ELR (cell line): ENCODE measurements at regions not wholly inside any gene's neighbourhood (a gene's known extent, or its start where the extent isn't known, plus 50 kb on each side); places are given as distances from the start of the nearest gene placed in this dataset.
"Not testable (repeated sequence)": the region's sequence is repeated elsewhere in the genome, so short reads cannot be mapped to it uniquely, and the experiment has no call there.

Experiments used
- DNase-seq: peaks from one replicate; pipeline ENCODE4 v3.0.0-alpha.2; 2015; ENCODE audit warnings: low read depth

DNA sequence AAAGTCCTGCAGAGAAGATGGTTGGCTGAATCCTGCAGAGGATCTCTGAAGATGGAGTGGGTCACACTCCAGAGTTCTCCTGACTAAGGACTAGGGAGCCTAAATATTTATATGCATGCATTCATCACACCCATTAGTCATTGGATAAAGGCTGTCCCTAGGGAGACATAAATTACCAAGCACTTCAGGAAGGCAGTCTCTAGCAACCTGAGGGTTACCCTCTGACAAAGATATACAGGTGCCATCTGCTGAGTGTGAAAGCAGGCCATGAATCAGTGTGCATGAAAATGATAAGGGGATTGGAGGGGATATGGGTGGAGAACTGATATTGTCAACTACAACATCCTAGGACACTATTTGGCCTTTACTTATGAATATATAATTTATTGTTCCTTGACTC is 294.8 kb upstream of the DDX18 start:
- no peak for DNase-seq

DNA sequence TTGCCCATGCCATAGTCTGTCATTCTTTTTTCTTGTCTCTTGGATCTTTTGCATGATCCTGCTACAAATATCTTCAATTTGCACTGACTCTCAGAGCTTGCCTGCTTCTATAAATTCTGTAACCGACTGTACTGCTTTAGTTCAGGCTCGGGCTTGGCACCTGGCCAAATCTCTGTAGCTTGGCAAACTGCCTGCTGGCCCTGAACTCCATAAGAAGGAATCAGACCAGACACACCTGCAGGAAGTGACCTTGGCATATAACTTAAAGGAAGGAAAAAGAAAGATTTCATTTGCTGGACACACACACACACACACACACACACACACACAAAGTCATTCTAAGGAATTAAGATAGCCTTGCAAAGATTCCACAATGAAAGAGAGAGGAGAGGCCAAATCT is 291.2 kb upstream of the DDX18 start:
- no peak for DNase-seq

DNA sequence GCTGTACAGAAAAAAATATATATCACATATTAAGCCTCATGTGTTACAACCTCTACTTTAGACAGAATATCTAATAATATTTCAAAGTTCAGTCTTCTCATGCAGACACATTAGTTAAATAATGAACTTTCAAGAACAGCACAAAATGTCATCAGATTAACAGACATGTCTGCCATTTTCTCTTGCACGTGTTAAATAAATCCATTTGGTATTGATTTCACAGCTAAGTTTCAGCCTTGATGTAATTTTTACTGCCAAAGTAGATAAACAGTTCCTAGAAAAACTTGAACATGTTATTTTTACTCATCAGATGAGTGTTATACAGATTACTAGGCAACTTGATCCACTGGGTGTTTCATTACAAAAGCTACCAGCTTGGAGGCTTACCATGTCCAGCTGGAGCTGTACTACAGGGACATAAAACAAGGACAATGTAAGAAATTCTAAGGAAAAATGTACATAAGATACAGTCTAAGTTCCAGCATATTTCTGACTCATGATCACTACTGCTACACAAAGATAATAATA is 290.7 kb upstream of the DDX18 start:
- no peak for DNase-seq

DNA sequence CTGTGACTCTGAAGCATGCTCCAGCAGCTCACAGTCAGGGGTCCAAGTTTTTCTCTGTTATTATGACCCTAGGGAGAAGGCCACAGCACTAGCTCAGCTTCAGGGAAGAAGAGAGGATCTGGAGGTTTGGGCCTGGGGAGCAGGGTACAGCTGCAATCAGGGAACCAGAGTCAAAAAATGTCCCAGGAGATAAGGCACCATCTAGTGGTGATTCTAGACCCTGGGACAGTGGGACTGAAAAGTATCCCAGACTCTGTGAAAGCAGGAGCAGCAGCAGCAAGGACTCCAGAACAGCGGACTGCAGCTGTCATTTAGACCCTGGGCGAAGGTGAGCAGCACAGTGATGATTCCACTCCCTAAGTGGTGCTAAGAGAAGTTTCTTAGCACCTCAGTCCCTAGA is 278.4 kb upstream of the DDX18 start:
- no peak for DNase-seq

DNA sequence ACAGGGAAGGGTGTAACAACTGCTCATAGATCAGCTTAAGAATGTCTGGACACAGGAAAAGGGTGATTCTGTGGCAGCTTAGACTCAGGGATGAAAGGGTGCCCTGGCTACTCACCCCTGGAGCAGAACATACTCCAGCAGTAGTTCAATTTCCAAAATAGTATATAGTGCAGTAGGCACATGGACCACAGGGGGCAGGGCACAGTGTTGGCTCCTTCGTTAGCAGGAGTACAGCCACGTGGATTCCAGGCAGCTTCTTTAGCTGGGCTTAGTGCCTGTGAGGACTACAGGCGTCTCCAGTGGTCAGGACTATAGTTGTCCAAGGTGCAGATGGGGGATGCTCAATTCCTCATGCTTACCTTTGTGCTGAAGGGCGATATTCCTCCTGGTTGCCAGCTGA is 277.5 kb upstream of the DDX18 start:
- DNase-seq = no peak

DNA sequence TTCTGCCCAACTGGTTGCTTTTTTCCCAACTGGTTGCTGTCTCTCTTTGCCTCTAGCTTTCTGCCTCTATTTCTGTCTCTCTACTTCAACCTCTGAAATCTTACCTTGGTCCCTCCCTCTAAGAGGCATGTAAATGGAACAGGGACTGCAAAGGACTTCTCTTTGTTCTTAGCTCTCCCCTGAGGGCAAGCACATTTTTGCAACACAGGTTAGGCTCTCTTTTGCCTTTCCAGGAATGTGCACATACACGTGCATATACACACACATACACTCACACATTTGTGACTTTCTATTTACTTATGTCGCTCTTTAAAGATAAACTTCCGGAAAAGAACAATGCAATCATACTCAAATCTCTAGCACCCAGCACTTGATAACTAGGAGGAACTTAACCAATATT is 262.6 kb upstream of the DDX18 start:
- DNase-seq = no peak

DNA sequence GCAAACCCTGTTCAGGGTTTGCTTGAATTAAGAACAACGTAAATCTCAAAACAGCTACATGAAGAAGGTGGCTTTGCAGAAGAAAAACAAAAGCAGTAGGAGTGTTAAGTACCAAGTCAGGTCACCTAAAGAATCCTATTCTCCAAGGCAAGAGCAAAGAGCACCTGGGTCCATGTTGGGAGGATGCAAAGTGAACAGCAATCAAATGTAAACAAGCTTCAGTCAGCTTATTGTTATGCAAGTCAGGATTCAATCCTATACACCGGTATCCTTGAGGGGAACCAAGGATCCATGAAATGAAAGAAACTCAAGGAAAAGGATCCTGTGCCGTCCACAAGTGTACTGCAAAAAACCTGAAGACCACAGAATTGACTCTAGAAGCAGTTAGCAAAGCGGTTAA is 261.0 kb upstream of the DDX18 start:
- DNase-seq = no peak

DNA sequence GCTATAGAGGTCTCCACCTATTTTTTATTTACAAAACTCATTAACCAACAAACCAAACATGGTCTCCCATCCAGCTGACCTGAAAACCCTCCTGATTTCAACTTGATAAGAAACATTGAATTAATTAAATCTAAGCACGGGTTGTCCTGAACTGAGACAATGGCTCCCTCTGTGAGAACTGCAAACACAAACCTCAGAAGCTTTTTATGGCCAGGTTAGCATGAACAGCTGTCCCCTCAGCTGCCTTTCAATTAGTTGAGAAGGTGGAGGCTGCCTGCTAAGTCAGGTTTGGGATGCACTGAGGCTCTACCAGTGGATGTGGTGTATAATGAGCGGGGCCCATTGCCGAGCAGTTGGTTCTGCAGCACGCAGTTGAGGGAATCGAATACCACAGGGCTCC is 258.5 kb upstream of the DDX18 start:
- no peak for DNase-seq

DNA sequence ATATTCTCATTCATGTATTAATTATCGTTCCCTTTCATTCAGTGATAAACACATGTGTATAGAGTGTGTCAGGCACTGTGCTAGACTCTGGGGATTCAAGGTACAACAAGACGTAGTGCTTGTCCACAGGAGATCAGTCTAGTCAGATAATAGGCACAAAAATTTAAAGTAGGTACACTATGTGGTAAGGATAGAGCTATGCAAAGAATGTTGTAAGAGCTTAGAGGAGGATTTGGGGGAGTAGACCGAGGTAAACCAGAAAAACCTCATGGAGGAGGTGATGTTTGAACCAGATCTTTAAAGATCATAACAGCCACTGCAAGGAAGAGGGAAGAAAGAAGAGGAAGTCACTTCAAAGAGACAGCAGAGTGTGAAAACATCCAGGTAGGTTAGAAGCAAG is 256.9 kb upstream of the DDX18 start:
- DNase-seq = no peak

DNA sequence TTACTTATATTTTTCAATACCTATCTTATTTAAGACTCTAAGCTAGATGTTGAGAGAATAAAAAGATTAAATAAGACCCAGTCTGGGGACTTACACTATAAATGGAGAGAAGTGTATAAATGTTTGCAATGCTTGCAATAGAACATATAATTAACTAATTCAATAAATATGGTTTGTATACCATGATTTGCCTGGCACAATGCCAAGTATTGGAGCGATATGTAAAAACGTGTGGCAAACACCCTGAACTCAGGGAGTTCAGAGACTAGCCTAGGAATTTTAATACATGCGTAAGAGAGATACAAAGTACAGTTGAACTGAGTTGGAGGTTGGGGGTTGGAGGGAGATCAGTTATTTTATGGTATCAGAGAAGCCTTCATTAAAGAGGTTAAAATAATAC is 251.8 kb upstream of the DDX18 start:
- DNase-seq = no peak

DNA sequence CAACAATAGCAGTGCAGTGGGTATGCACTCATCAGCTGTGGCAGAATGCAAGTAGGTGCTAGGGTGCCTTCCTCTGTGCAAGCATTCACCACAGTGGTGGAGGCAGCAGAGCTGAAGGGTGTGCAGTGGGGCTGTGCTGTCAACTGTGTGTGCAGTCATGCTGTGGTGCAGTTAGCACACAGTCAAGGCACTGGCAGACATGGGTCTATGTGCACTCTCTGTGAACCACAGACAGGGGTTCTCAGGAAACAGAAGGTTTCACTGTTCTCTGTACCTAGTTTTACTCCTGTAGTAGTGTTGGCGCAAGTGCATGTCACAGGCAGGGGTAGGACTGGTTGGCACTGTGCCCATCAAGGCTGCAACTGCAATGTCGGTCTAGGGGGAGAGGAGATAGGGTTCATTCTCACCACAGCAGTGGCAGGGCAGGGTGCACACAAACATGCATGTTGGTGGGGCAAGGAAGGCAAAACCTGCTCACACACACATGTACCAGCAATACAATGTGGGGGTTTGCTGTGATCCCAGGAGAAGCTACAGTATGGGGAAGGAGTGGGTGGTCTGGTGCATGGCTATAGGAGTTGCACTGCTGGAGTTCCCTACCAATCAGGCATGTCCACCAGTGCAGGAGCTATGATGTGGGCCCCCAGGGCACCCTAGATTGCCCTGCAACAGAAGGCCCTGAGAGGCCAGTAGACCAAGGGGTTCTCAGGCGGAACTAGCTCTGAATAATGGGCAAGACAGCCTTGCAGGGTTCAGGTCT is 242.7 kb upstream of the DDX18 start:
- DNase-seq = no peak

DNA sequence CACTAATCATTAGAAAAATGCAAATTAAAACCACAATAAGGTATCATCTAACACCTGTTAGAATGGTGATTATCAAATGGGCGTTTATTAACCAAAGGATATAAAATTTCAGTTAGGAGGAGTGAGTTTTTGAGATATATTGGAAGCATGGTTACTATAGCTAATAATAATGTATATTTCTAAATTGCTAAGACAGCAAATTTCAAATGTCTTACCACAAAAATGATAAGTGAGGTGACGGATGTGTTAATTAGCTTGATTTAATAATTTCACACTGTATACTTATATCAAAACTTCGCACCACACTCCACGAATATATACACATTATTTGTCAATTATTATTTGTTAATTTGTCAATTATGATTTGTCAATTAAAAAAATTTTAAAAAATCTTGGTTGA is 227.2 kb upstream of the DDX18 start:
- DNase-seq = no peak

DNA sequence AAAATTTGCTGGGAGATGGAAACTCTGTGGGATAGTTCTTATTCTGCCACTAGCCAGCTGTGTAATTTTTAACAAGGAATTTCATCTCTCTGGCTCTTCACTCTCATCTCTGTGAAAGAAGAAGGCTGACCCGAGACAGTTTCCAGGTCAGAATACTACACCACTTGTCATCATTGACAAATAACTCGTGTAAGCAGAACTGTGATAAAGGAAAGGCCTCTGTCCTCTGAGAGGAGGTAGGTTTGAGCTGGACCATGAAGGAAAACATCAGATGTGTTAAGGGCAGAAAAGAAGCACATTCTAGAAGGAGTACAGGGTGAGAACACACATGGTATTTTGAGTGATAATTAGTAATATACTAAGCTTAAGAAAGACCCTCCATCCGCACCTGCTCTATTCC is 211.4 kb upstream of the DDX18 start:
- no peak for DNase-seq

DNA sequence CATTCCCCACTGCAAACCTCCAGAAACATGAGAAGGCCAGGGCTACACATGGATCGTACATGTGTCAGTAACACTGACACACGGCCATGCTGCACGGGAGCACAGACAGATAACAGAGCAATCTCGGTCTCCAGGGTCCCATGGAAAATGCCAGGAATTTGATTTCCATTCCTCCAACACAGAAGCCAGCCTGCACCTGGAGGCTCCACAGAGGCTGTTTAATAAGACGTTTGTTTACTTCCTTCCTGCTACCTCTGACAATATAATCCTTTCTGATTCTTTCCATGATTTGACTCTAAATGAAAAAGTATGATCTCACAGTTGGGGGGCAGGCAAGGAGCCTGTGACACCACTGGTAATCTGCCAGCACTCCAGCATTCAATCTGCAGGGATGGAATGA is 210.9 kb upstream of the DDX18 start:
- no peak for DNase-seq

DNA sequence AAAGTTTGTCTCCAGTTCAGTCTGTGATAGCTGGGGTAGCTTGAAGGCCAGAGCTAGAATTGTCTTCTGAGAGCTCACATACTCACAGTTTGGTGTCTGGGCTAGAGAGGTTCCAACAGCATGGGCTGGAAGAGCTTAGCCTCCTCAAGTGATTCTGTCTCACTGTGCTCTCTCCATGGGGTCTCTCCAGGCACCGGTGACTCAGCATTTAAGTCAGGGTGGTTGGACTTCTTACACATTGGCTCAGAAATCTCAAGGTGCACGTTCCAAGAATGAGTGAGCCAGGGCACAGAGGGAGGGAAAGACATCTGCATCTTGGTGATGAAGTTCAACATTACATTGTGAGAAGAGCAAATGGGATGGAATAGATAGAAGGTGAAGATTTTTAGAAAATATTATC is 207.3 kb upstream of the DDX18 start:
- no peak for DNase-seq

DNA sequence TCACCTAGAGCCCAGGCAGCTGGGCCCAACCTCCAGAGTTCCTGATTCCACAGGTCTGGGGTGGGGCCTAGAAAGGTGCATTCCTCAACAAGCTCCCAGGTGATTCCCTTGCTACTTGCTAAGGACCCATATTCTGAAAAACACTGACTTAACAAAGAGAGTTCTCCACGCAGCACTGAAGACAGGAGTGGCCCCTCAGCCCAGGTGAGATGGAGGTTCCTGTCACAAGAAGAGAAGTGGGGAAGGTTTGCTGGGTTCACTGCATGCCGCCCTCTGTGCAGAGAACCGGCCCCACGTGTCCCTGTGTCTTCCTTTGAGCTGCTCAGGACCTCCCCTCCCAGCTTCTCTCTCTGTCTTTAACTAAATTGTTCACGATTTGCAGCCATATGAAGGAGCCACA is 201.4 kb upstream of the DDX18 start:
- DNase-seq = no peak

DNA sequence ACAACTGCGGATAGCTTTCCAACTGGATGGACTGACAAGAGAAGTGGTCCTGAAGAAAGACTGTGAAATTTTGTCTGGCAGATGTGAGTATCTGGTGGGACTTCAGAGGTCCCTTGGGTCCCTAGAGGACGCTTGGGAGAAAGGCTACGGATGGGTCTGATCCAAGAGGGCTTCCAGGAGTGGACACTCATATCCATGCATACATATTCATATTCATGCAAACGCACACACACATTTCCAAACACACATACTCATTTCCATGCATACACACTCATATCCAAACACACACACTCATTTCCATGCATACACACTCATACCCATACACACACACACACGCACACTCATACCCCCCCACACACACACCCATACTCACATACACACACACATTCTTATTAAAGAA is 200.2 kb upstream of the DDX18 start:
- DNase-seq = no peak

DNA sequence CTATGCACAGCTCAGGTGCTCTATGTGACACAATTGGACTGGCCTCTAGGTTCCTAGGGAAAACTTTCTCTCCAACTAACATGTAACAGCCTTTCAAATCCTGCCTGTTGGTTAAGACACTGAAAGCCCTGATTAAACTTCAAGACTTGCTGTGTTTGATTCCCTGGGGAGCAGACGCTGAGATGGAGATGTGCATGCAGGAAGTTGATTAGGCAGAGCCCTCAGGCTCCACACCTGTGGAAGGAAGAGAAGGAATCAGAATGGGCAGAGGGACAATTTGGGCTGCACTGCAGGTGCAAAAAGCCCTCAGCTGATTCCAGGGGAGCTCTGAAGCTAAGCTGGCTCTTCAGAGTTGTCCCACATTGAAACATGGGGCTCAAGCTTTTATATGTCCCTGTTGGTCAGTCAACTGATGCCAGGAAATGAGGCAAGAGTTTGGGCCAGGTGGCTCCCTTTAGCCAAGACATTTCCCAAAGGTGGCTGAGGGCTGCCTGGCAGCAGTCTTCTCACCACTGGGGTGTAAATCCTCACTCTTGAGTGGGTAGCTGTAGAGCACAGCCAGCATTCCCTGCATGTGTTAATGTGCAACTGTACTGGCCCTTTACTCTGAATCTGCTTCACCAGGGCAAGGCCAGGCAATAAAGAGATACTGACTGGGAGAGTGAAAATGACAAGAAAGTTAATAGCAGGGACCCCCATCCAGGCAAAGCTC is 199.5 kb upstream of the DDX18 start:
- no peak for DNase-seq

DNA sequence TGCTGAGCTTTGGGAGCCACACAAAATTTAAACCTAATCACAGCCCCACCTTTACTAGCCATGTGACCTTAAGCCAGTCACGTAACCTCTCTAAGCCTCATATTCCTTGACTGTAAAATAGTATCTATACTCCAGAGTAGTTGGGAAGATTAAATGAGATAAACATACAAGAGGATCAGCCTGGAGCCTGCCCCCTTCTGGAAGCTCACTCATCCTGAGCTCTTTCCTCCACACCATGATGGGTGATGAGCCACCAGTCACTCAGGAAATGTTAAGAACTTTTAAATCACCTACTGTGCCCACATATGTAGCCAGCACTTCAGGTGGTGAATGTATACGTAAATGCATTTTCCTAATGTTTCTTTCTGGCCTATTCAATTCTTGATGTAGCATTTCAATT is 195.9 kb upstream of the DDX18 start:
- DNase-seq = no peak

DNA sequence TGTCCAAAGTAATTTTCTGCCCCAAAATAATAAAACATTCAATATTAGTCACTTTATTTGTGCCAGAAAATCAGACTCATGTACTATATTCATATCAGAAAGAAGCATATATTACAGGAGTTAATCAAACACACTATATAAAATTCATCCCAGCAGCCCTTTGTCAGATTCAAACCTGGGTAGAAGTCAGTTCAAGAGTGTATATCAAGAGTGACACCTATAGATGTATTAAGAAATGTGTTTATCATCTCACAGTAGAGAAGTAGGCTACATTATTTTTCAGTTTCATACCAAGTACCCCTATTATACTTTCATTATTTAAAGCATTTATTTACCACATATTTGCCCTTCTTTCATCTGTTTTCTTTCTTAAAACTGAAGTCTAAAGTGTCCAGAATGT is 193.2 kb upstream of the DDX18 start:
- no peak for DNase-seq

DNA sequence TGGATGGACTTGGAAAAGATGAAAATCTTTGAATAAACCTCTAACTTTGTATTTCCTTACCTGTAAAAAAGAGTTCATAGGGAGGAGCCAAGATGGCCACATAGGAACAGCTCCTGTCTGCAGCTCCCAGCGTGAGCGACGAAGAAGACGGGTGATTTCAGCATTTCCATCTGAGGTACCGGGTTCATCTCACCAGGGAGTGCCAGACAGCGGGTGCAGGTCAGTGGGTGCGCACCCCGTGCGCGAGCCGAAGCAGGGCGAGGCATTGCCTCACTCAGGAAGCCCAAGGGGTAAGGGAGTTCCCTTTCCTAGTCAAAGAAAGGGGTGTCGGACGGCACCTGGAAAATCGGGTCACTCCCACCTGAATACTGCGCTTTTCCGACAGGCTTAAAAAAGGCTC is 191.3 kb upstream of the DDX18 start:
- DNase-seq = not testable (repeated sequence)

DNA sequence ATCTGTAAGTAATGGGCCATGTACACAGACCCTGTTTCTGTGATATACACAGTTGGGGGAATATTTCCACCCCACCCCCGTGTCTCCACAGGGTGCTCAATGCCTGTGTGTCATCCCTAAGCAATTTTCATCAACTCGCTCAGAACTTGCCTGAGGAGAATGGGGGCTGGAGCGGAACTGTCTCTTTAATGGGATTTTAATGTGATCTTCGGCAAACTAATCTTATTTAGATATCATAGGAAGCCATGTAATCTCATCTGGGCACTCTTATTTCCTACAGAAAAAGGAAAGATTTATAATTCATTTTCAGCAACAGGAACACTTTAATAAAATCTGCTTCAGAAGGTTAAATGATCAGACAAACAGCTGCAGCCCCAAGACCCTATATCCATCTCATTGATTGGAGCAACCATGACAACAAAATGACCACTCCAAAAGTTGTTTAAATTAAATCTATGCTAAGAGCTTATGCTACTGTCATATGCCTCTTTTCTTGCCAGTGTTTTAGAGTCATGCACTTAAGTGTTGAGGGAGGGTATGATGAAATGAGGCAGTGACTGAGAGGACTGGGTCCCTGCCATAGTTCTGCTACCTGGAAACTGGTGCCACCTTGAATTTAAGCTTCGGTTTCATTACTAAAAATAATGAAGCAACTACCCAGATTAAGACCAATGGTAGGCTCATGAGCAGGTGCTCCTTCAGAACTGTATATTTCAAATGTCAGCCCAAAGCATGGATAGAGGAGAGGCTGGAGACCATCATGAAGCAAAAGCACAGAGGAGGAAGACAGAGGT is 183.1 kb upstream of the DDX18 start:
- DNase-seq = no peak

DNA sequence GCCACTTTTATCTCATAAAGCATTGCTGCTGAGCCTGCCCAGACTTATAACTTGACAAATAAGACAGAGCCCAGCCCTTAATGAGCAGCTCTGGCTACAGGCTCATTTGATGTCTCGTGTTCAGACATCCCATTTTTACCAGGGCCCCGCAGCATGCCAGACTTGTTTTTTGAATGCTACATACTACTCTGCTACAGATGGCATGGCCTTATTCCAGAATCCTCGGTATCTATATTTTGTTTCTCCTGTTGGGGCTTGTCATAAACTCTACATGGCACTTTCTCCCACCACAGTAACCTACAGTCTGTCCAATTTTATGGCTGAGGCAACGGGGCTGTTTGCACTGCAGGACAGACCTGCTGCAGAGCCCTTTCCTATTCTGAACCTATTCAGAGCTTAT is 179.0 kb upstream of the DDX18 start:
- no peak for DNase-seq
